ENCODE measurements at regions not wholly inside any gene's neighbourhood (a gene's known extent, or its start where the extent isn't known, plus 50 kb on each side); places are given as distances from the start of the nearest gene placed in this dataset.

DNA sequence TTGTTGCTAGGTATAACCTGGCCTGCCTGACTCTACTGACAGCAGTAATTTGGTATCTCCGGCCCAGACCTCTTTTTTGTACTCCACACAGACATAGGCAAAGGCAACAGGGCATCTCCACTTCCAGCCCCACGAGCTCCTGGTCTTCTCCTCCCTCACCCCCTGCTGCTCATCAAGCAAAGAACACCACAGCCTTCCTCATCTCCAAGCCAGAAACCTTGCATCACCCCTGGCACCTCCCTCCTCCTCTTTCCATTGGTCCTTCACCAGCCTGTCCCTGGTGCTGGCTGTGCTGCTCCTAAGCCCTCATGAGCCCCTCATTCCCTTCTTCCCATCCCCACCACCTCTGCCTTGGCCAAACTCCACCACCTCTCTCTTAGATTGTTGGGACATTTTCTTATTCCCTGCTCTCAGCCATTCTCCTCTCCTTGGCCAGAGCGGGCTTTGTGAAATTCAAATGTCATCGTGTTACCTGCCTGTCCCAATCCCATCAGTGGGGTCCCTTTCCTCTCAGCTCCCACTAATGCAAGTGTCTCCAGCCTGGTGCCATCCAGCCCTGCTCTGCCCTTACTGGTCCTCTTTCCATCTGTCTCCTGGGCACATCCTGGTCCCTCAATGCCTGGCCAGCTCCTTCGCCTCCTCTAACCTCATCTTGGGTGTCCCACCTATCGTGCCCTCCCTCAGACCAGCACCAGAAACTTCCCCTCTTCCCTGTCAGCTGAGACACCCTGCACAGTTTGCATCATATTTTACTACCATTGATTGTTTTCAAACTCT is 77.4 kb downstream of the INHBB start:
- in situ Hi-C loops (cut with HindIII; ENCODE audit: low sequenced_read_pairs): loop anchor here (5.0 kb wide), 1 partner anchor 39 kb away; no protein-coding TSS in a partner anchor

DNA sequence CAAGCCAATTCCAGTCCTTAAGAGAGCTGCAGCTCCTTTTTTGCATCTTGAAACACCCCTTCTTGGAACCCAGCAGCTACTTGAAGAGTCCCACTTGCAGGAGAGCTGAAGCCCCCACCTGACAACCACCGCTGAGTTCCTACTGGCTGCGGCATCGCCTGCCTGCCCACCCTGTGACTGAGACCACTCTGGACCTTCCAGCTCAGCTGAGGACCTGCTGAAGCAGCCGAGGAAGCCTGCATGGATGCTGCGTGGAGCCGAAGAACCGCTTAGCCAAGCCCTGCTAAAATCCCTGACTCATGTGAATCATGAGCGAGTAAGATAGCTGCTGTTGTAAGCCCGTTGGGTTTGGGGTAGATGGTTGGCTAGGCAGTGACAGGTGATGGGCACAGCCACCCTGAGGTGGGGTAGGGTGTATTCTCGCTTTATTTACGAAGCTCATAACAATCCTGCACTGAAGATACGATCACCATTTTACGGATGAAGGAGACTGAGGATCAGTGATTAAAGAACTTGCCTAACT is 78.4 kb downstream of the INHBB start:
- in situ Hi-C loops (cut with HindIII; ENCODE audit: low sequenced_read_pairs): loop anchor here (5.0 kb wide), 1 partner anchor 38 kb away; no protein-coding TSS in a partner anchor

DNA sequence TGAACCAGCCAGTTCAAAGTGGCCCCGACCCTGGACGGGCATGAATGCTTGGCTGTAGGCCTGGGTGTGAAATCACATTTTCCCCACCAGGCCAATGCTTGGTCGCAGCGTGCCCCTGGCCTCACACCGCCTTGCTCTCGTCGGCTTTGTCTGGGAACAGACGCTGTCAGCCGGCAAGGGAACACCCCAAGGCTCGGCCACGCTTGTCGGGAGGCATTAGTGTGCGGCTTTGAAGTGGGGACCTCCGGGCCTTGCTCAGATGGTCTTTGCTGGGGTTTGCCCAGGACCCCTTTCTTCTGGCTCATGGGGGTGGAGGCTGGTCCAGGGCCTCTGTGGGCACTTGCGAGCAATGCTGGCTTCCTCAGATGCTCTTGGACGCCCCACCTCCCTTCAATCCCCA is 79.1 kb downstream of the INHBB start:
- in situ Hi-C loops (cut with HindIII; ENCODE audit: low sequenced_read_pairs): no loop called here

DNA sequence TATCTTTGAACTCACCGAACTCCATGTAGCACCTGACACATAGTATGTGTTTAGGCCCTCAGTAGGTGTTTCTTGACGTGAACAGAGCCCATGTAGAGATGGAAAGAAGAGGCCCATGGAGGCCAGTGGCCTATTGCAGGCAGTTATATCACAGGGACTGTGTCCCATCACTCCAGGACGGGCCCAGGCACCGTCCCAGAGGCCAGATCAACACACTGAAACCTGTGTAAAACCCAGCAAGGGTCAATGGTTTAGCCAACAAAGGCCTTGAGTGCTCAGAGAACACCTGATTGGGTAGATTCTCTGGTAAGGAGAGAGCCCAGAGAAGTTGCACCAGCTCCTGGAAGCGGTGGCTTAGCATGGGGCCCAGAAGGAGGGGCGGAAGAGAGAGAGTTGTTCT is 82.8 kb downstream of the INHBB start:
- in situ Hi-C loops (cut with HindIII; ENCODE audit: low sequenced_read_pairs): no loop called here

DNA sequence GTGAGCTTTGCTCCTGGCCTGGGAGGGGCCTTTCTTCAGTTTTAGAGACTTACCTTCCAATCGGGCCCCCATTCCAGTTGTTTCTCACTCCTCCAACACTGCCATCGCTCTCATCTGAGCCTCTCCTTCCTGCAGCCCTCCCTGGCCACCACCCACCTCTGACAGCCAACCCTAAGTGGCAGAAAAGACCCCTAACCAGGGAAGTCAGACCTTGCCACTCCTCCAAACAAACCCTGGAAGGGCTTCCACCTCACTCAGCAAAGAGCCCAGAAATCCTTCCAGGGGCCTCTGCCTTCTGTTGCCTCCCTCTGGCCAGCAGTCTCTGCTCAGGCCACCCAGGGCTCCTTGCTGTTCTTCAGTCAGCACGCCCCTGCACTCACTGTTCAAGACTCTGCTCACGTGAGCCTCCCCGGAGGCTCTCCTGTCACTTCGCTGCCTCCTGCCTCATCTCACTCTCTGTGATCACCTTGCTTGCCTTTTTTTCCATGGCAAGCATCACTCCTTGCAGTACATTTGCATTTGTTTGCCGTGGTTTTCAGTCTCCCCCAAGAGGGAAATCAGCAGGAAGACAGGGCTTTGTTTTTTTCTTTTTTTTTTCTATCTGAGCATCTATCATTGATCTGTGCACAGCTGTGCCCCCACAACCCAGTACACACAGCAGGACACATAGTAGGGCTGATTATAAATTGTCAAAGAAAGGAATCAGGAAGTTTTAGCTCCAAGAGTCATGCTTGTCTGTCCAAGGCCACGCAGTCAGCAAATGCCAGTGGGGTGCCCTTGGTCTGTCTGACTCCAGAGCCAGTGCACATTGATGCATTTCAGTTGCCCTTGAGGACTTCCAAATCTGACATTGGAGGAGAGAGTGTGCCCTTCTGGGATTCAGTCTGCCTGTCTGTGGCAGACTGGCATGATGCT is 83.9 kb downstream of the INHBB start:
- in situ Hi-C loops (cut with HindIII; ENCODE audit: low sequenced_read_pairs): no loop called here

DNA sequence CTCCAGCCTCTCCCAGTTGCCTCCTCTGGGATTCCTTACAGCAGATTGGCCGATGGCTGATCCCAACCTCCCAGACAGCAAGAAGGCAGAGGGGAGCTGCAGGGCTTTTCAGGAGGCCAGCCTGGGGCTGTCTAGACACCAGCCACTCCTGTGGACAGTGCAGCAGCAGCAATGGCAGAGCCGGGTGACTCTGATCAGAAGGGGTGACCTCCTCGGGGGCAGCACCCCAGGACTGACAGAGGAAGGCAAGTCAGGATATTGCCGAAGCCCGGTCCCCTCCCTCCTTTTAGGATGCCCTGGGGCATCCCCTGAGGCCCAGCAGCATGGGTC is 84.5 kb downstream of the INHBB start:
- in situ Hi-C loops (cut with HindIII; ENCODE audit: low sequenced_read_pairs): no loop called here

DNA sequence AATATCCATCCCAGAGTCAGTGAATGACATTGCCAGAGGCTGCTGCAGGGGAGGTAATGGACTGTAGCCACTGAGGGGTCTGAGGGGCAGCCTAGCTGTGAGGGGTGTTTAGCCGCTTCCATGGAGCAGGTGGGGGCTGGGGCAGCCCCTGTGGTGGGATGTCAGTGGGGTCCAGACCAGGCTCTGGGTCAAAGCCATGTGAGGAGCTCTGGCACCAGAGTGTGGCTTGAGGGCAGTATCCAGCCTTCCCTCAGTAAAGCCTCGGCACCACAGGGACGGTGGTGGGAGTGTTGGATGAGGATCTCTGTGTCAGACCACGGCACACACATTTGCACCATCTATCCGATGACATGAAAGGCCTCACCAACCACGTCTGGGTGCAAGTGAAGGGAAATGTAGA is 85.0 kb downstream of the INHBB start:
- in situ Hi-C loops (cut with HindIII; ENCODE audit: low sequenced_read_pairs): no loop called here

DNA sequence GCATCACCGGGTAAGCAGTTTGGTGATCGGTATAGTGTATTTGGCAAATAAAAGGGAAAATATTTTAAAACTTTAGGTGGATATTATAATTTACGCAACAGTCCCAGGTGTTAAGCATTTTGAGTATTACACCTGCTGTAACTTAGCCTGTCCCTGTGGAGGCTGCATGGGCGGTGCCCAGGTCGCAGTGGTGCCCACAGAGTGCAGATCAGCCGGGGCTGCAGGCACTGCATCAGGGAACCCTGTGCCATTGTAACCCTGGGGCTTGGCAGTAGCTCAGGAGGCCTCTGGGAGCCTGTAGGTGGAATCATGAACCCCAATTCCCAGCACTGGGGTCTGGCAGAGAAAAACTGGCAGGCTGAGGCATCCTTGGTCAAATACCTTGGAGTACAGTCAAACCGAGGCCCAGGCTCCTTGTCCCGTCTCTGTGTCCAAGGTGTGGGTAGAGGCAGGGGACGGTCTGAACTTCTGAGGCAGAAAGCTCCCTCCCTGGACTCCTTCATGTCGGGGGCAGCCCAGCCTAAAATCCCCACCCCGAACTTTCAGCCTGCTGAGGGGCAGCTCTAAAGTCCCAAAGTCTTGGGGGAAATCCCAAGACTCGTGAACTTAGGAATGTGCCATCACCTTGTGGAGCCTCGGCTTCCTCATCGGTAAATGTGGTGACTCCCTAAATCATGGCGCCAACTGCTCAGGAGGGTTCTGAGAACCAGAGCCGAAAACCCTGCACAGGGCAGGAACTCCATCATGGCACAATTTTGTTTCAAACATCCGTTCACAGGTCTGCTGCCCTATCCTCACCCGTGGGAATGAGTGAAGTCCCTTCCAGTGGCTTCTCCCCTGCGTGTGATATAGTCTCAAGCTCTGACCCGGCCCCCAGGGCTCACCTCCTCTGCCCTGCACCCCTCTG is 85.7 kb downstream of the INHBB start:
- in situ Hi-C loops (cut with HindIII; ENCODE audit: low sequenced_read_pairs): no loop called here

DNA sequence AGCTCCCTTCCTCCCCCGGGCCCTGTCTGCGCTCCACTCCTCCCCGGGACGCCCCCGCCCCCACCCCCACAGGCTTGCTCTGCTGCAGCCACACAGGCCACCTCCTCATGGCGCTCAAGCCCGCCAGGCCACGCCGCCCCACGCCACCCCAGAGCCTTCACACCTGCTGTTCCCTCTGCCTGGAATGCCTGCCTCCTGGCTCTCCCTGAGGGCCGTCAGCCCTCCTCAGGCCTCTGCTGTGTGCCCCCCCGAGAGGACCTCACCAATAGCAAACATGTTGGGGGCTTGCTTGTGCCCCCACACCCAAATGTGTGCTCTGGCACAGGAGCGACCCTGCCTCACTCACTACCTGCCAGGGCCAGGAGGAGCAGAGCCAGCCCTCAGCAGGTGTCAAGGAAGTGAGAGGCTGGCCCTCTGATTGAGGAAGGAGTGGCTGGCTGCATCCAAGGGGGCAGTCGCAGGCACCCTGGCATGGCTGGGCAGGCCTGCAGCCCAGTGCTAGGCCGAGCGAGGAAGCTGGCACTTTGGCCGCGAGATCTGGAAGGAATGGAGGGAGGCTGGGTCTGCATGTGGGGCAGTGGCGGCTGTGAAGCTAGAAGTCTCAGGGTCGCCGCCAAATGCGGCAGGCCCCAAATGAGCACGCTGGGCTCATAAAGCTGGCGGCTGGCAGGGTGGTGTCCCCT is 86.5 kb downstream of the INHBB start:
- in situ Hi-C loops (cut with HindIII; ENCODE audit: low sequenced_read_pairs): no loop called here

DNA sequence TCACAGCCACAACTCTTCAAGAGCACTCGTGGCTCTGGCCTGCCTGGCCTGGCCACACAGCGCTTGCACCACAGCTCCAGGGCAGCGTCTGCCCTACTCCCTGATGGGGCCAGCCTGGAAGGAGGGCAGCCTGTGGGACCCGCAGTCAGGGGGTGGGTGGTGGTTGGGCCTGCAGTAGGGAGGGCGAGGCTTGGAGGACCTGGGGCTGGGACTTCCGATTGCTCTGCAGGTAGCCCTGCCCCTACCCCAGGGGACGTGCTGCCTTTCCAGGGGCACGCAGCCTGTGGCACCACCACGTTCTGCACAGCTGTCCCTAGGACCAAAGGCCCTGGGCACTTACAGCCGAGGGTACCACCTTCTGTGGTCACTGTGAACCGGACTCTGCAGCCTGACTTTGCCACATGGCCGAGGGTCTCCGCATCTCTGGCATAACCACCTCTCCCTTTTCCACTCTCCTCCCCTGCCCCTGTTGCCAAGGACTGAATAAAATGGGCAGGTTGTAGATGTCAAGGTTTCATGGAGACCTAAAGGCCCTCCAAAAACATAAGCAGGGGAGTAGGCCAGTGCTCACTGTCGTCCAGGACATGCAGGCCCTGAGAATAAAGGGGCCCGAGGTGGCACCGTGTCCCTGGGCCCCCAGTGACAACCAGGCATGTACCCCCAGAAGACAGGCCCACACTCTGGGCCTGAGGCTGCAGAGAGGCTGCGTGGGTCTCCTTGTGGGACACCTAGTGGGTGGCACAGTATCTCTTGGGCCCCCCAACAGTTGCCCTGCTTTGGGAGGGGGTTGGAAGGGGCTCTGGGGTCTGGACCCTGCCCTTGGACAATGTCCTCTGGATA is 87.3 kb downstream of the INHBB start:
- in situ Hi-C loops (cut with HindIII; ENCODE audit: low sequenced_read_pairs): no loop called here

DNA sequence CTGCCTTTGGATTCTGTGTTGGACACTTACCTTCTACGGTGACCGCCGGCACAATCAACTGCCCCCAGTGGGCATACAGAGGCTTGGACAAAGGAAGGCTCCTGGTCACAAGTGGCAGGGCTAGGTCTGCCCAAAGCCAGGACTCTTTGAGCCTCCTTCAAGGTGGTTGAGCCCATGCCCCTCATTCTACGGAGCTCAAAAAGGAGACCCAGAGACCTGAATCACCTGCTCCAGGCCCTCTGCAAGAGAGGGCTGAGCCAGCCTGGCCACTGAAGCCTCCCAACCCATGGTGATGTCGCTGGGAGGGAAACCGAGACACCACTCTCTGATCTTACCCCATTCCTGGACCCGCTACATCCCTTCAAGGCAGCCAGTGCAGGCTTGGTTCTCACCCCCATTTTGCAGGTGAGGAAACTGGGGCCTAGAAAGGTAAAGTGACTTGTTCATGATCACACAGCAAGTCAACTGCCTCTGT is 87.9 kb downstream of the INHBB start:
- in situ Hi-C loops (cut with HindIII; ENCODE audit: low sequenced_read_pairs): no loop called here

DNA sequence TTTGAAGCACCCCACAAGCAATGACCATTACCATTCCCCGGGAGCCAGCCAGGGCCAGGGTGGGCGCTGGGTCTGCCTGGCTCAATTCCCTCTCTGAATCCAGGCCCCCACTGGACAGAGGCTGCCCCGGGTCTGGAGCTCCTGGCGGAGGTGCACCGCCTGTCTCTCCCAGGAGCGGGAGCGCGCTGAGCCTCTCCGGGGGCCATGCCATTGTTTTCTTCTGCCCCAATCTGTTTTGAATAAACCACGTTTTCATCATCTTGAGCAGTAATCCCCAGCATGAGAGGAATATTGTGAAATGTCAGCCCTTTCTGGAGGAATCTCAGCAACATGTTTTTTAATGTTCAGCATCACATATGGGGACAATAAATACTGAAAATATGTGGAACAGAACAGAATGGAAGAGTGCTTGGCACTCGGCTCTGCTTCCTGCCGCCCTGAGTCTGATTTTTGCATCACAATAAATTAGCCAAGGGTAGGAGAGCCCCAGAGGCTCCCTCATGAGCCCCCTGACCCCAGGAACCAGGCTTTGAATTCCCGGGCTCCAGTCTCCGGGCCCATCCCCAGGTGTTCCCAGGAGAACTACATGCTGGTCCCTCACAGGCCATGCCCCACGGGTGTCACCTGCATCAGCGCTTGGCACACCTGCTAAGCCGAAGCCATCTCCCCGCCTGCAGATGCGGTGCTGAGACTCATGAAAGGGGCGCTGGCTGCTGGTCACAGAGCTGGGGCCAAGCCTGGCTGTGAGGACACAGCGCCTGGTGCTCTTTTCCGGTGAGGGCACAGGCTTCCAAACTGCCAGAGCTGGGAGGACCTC is 88.8 kb downstream of the INHBB start:
- in situ Hi-C loops (cut with HindIII; ENCODE audit: low sequenced_read_pairs): no loop called here

DNA sequence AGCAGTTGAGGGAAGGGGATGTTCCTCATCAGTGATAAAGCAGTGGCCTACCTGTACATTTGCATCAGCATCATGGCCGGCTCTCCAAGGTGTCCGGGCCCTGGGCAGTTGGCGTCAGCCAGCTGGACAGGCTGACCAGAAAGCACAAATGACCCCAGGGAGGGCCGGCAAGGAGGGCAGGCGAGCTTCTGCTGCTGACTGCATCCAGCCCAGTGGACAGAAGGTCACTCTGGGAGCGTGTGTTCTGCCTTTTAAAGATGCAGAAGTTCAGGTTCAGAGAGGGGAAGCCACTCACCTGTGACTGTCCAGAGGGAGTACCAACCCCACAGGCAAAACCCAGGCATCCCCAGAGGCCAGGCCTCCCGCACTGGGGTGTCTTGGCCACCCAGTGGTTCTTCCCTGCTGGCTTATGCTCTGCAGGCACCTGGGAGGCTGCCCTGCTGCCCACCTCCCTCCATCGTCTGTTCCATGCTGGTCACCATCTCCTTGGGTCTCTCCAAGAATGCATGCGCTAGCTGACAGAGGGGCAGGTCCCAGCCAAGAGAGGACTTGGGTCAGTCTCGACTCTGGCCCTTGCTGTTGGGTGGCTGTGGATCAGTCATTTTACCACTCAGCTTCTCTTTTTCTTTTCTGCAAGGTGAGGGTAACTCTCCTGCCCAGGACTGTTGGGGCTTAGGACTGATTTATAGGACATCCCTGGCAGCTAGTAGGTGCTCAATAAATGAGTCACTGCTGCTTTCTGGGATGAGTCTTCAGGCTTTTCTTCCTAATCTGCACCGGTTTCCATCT is 89.9 kb downstream of the INHBB start:
- in situ Hi-C loops (cut with HindIII; ENCODE audit: low sequenced_read_pairs): no loop called here

DNA sequence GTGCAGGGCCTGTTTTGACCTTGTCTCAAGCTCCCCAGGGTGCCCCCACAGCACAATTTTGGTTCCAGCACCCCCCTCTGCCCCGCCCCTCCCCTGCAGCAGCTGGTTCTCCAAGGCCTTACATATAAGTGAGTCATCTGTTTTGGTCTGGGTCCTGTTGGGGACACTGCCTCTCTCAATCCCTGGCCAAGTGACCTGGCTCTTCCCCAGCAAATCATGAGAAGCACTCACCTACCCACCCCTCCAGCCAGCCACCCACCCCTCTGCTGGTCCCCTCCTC is 90.5 kb downstream of the INHBB start:
- in situ Hi-C loops (cut with HindIII; ENCODE audit: low sequenced_read_pairs): no loop called here

DNA sequence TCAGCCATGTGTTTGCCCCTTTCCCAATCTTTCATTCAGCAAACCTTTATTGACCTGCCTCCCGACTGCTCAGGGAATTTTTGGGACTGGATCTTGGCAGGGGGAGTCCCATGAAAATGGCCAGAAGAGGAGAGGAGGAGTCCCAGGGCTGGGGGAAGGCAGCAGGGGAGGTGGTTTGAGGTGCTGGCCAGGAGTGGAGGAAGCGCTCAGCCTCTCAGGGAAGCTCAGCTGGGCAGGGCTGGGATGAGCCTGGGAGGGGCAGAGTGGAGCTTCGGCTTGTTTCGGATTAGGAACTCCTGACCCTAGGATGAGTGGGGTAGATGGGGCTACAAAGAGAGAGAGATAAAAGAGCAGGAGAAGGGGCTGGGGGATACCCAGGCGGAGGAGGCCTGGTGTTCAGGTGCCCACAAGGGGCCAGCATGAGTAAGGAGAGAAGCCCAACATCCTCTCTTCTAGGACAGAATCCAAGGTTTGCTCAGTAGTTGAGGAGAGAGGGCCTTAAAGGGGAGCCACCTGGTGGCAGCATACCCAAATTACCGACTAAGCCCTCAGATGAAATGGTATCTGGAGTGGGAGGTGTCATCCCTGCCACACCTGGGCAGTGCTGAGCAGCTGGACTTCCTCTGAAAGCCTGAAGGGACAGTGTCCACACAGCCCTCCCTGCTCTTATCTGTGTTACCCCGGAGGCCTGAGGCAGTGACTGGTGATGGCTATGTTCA is 91.1 kb downstream of the INHBB start:
- in situ Hi-C loops (cut with HindIII; ENCODE audit: low sequenced_read_pairs): no loop called here

DNA sequence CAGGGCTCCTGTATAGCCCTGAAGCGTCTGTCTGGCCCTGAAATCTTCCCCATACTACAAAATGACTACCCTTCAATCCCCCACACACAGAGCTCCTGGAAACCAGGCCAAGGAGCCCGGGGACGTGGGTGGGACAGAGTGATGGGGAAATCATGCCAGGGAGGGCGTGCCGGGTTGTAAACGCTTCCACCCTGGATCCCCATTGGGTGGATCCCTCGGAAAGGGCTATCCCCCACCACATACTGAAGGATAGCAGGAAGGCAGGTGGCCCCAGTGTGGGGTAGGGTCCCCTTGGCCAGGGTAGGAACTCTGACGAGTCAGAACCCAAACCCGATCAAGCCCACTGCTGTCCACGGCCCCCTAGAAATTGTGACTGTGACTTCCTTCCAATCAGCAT is 91.7 kb downstream of the INHBB start:
- in situ Hi-C loops (cut with HindIII; ENCODE audit: low sequenced_read_pairs): no loop called here
